ENCODE measurements at regions not wholly inside any gene's neighbourhood (a gene's known extent, or its start where the extent isn't known, plus 50 kb on each side); places are given as distances from the start of the nearest gene placed in this dataset.

DNA sequence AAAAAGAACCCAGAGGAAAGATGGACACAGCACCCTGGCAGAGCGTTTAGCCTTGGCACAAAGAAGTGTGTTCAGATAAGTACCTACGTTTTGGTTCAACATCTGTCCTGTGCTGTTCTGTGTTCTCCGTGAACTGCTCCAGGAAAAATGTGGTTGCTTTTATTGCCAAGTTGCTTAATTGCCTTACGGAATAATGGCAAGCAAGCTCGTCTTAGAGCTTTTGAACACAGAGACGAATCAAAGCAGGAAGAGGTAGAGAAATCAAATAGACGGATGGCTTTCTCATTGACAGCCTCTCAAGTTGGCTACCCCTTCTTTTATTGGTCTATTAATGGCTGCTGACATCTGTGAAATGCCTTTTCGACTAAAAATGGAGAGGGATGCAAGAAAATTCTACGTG lies 911.1 kb upstream of the EEF2KMT start:
- TF ChIP-seq POLR2A (IDR thresholded peaks at IDR 0.05; ENCODE audit: low read depth, low read length) (no peak), NFE2L2 (IDR thresholded peaks at IDR 0.05; ENCODE audit: low read depth, low read length) (no peak), SMC3 (IDR thresholded peaks at IDR 0.05; ENCODE audit: low read depth, low read length) (no peak), MAFK (IDR thresholded peaks at IDR 0.05; ENCODE audit: low read depth, low read length) (no peak), RAD21 (IDR thresholded peaks at IDR 0.05; ENCODE audit: low read length) (no peak), USF2 (IDR thresholded peaks at IDR 0.05; ENCODE audit: low read depth, low read length) (no peak), CEBPB (IDR thresholded peaks at IDR 0.05; ENCODE audit: low read depth, low read length) (no peak), ELK1 (IDR thresholded peaks at IDR 0.05; ENCODE audit: borderline replicate concordance, low read depth, low read length) (no peak), RFX5 (IDR thresholded peaks at IDR 0.05; ENCODE audit: low read depth, low read length) (no peak), FOS (IDR thresholded peaks at IDR 0.05; ENCODE audit: low read depth, low read length) (no peak), CHD1 (IDR thresholded peaks at IDR 0.05; ENCODE audit: low read depth, low read length) (no peak), RCOR1 (IDR thresholded peaks at IDR 0.05; ENCODE audit: insufficient replicate concordance, low read length) (no peak)
- TF ChIP-seq, protein P1, sequence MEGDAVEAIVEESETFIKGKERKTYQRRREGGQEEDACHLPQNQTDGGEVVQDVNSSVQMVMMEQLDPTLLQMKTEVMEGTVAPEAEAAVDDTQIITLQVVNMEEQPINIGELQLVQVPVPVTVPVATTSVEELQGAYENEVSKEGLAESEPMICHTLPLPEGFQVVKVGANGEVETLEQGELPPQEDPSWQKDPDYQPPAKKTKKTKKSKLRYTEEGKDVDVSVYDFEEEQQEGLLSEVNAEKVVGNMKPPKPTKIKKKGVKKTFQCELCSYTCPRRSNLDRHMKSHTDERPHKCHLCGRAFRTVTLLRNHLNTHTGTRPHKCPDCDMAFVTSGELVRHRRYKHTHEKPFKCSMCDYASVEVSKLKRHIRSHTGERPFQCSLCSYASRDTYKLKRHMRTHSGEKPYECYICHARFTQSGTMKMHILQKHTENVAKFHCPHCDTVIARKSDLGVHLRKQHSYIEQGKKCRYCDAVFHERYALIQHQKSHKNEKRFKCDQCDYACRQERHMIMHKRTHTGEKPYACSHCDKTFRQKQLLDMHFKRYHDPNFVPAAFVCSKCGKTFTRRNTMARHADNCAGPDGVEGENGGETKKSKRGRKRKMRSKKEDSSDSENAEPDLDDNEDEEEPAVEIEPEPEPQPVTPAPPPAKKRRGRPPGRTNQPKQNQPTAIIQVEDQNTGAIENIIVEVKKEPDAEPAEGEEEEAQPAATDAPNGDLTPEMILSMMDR (conservative IDR thresholded peaks at IDR 0.05; ENCODE audit: low read depth, low read length) = no peak

More for the DNA sequence above, 911.1 kb upstream of the EEF2KMT start:
- no peak overlapping the region for H2AFZ ChIP-seq (replicated peaks; ENCODE audit: low read length, poor library complexity)
- ATAC-seq (ENCODE audit: low read depth) (no peak), DNase-seq (no peak)
- no peak overlapping the region for H3K56ac ChIP-seq (ENCODE audit: extremely low read depth, insufficient read depth, low read length)
- no peak overlapping the region for H3K23ac ChIP-seq (ENCODE audit: low read depth, low read length)
- dilution Hi-C loops (cut with HindIII; ENCODE audit: low sequenced_read_pairs, unreplicated experiment) = no loop called here
- H2BK5ac ChIP-seq (ENCODE audit: low read depth, low read length, poor library complexity, severe bottlenecking) = no peak overlapping the region
- no peak overlapping the region for H4K8ac ChIP-seq (ENCODE audit: low read depth in 2 of 2, low read length in 2 of 2)
- no peak overlapping the region for H2BK15ac ChIP-seq (ENCODE audit: low read depth, low read length)
- H4K91ac ChIP-seq (ENCODE audit: insufficient read depth, low read depth, low read length) = no peak overlapping the region
- no peak overlapping the region for H3K4me3 ChIP-seq (ENCODE audit: insufficient read depth, low read depth, low read length)
- no peaks in the 10 kb centered on the region for H4K20me1 ChIP-seq (ENCODE audit: insufficient read depth, low read length)
- H4K5ac ChIP-seq (ENCODE audit: low read depth, low read length) = no peak overlapping the region
- H3K4ac ChIP-seq (ENCODE audit: low read depth, low read length) = no peak overlapping the region
- H3K9ac ChIP-seq (ENCODE audit: low read depth, low read length) = no peak overlapping the region
- no peak overlapping the region for H3K18ac ChIP-seq (ENCODE audit: low read depth, low read length)
- 17% methylated on average over 3 of the region's 9 CpGs; no CpG with 5 or more reads in 1 of the 2 experiments for WGBS, 2 experiments (ENCODE audit: extremely low coverage in 2 of 2, insufficient read length in 1 of 2)
- CTCF ChIA-PET = no interaction called here
- POLR2A ChIA-PET (ENCODE audit: unreplicated experiment) = no interaction called here
- H2AK9ac ChIP-seq (replicated peaks; ENCODE audit: low read depth, low read length, poor library complexity) = no peak overlapping the region
- H3K9me3 ChIP-seq (ENCODE audit: control insufficient read depth, insufficient read depth, low read length) = peaks cover 14% of the 10 kb centered on the region
- H3K79me1 ChIP-seq (ENCODE audit: low read depth in 1 of 2, low read length in 2 of 2) = no peaks in the 10 kb centered on the region
- H2AK5ac ChIP-seq (ENCODE audit: low read depth, low read length) = no peak overlapping the region
- no peaks in the 10 kb centered on the region for H3K4me1 ChIP-seq (ENCODE audit: control insufficient read depth, insufficient read depth, low read length)
- H3K27me3 ChIP-seq (ENCODE audit: control insufficient read depth, insufficient read depth, low read length) = no peaks in the 10 kb centered on the region
- in situ Hi-C loops (cut with MboI; ENCODE audit: low sequenced_read_pairs) = no loop called here
- intact Hi-C loops (cut with micrococcal nuclease) = no loop called here
- H3K14ac ChIP-seq (replicated peaks; ENCODE audit: low read depth, low read length) = no peak overlapping the region
- H3K9me1 ChIP-seq (ENCODE audit: insufficient read depth, low read length) = no peaks in the 10 kb centered on the region
- H3K27ac ChIP-seq (ENCODE audit: insufficient read depth, low read length) = no peak overlapping the region
- no peak overlapping the region for H3K4me2 ChIP-seq (ENCODE audit: low read depth, low read length)
- H2BK120ac ChIP-seq (ENCODE audit: low read depth, low read length) = no peak overlapping the region
- H2BK20ac ChIP-seq (ENCODE audit: low read depth, low read length) = no peak overlapping the region
- no TSS peak for BruUV-seq (replicated peaks)
- H3K36me3 ChIP-seq (ENCODE audit: control insufficient read depth, insufficient read depth, low read length) = no peaks in the 10 kb centered on the region
